ENCODE measurements at regions not wholly inside any gene's neighbourhood (a gene's known extent, or its start where the extent isn't known, plus 50 kb on each side); places are given as distances from the start of the nearest gene placed in this dataset.
A peak's percentile ranks its signal among the peaks of the same experiment; 100 is the strongest.

DNA sequence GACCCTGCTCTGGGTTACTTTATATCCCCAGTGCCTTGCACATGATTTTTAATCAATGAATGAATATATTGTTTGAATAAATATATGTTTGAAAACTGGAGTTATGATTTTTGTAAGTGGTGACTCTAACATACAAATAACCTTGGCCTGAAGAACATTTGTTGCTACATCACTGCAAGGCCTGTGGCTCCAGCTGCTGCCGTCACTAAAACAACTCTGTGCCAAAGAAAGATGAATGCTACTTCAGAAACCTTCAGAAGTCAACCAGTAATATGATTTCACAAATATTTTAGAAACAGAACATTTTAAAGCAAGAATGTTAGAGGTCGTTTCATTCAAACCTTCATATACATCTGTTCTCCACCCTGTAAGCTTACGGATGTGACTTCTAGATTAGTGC, 60.6 kb upstream of the SEC16B start:
- H3K4me3 ChIP-seq (ENCODE audit: low read depth, low read length) = no peak overlapping the region
- DNase-seq (ENCODE audit: low read depth) = no peak
- TF ChIP-seq CTCF (IDR thresholded peaks at IDR 0.05; ENCODE audit: insufficient read depth, low read depth, low read length) = no peak

DNA sequence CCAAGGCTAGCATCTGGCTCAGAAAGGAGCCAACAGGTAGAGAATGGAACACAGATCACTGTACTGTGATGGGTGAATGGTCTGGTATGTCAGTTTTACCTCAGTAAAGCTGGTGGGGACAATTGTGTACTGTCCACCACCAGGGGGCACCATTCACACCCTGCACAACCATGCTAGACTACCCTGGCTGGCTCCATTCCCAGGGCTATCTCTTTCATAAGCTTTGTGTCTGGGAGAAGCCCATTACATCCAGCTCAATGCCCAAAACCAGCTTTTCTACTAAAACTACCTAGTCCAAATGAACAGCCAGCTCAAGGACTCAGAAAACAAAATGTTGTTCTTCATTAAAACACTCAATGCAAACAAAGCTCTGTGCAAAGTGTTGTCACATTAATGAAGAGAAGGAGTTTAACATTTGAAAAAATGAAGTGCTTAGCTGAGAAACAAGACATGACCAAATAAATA, 62.0 kb upstream of the RASAL2 start:
- peak; percentile 89 for TF ChIP-seq CTCF (IDR thresholded peaks at IDR 0.05; ENCODE audit: insufficient read depth, low read depth, low read length)

GRCh38 chr1:178033019-178033418, 60.9 kb upstream of the RASAL2 start:
- no peak for TF ChIP-seq CTCF (IDR thresholded peaks at IDR 0.05; ENCODE audit: insufficient read depth, low read depth, low read length)
- no peak for DNase-seq (ENCODE audit: low read depth)
- no peak overlapping the region for H3K4me3 ChIP-seq (ENCODE audit: low read depth, low read length)

More for the DNA sequence above, 62.0 kb upstream of the RASAL2 start:
- no peak overlapping the region for H3K4me3 ChIP-seq (ENCODE audit: low read depth, low read length)
- peak; percentile 92 for DNase-seq (ENCODE audit: low read depth)

DNA sequence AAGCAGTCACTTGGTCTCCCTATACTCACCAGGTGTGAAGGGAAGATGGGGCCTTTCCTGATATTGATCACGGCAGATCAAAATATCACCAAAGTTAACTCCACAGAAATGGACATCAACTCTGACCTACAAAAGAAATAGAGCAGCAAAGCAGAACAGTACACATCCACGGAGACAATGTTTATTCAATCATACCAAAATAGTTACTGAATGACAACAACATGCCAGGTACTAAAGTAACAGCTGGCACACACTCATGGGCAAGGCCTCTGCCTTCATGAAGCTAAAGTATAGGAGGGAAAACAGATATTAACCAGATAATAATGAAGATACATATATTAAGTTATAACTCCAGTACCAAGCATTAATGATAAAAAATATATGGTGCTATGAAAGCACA, 59.2 kb upstream of the RASAL2 start:
- no peak overlapping the region for H3K4me3 ChIP-seq (ENCODE audit: low read depth, low read length)
- TF ChIP-seq CTCF (IDR thresholded peaks at IDR 0.05; ENCODE audit: insufficient read depth, low read depth, low read length) = no peak
- DNase-seq (ENCODE audit: low read depth) = no peak

DNA sequence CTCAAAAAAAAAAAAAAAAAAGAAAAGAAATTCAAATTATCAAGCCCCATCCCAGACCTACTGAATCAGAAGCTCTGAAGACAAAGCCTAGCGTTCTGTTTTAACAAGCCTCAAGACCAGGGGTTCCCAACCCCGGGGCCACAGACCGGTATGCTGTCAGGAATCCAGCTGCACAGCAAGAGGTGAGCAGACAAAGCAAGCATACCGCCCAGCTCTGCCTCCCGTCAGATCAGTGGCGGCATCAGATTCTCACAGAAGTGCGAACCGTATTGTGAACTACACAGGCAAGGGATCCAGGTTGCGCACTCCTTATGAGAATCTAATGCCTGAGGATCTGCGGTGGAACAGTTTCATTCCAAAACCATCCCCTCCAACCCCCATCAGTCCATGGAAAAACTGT, 57.8 kb upstream of the RASAL2 start:
- no peak overlapping the region for H3K4me3 ChIP-seq (ENCODE audit: low read depth, low read length)
- no peak for DNase-seq (ENCODE audit: low read depth)
- no peak for TF ChIP-seq CTCF (IDR thresholded peaks at IDR 0.05; ENCODE audit: insufficient read depth, low read depth, low read length)

DNA sequence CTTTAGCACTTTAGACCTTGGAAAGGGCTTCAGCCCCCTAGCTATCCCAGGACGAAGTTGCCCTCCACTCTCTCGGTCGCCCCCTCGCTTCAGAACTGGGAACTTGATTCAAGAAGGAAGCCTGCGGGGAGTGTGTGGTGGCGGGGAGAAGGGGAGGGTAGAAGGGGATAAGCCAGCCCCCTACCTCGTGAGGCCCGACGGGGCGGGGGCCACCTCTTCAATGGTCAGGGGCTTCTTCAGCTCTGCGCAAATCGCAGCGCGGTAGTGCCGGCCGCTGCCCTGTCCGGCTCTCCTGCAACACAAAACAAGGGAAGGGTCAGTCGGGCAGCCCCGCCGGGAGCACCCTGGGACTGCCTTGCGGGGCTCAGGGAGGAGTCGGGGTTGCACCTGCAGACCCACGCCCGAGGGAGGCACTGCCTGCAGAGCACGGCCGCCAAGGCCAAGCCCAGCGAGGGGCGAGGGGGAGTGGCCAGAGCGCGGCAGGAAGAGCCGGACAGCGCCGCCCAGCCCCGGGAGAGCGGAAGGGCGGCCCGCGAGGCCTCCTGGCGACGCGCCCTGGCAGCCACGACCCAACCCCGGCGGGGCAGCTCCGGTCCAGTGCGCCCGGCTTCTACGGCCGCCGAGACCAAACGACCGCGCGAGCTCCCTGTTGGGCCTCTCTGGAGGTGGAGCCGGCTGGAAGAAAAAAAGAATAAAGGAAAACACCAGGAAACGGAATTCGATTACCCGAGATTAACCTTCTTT, 56.2 kb upstream of the RASAL2 start:
- peak; percentile 52 for DNase-seq (ENCODE audit: low read depth)
- TF ChIP-seq CTCF (IDR thresholded peaks at IDR 0.05; ENCODE audit: insufficient read depth, low read depth, low read length) = peak; percentile 14
- peak overlapping the region; percentile 61 for H3K4me3 ChIP-seq (ENCODE audit: low read depth, low read length)

DNA sequence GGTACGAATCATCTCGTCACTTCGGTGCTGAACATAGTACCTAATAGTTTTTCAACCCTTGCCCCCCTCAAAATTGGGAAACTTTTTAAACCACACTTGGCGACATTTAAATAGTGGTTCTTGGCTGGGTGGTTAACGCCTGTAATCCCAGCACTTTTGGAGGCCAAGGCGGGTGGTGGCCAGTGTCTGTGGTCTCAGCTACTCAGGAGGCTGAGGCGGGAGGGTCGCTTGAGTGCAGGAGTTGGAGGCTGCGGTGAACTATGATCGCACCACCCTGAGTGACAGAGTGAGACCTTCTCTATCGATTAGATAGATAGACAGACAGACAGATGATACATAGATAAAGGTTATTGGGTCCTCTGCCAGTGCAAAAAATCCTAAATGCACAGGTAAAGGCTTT, 55.5 kb upstream of the RASAL2 start:
- TF ChIP-seq CTCF (IDR thresholded peaks at IDR 0.05; ENCODE audit: insufficient read depth, low read depth, low read length) = no peak
- no peak for DNase-seq (ENCODE audit: low read depth)
- peak overlapping the region; percentile 45 for H3K4me3 ChIP-seq (ENCODE audit: low read depth, low read length)

Measured in fibroblast of villous mesenchyme (primary cell).